ENCODE measurements at regions not wholly inside any gene's neighbourhood (a gene's known extent, or its start where the extent isn't known, plus 50 kb on each side); places are given as distances from the start of the nearest gene placed in this dataset.

DNA sequence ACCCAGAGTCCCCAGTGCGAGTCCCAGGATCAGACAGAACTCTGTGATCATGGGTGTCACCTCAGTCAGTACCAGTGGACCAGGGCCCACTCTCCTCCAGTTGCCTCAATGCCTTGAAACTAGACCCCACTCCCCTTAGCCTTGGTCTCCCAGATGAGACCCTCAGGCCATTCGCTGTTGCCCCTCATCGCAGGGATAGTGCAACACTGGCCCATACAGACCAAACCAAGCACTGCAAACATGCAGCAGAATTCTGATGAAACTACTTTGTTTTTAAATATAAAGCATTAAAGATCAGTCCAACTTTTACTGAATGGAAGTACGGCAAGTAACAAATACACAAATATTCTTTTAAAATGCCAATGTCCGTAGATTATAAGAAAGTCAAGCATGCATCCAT, 101.2 kb upstream of the NT5E start:
- TF ChIP-seq, protein P1, sequence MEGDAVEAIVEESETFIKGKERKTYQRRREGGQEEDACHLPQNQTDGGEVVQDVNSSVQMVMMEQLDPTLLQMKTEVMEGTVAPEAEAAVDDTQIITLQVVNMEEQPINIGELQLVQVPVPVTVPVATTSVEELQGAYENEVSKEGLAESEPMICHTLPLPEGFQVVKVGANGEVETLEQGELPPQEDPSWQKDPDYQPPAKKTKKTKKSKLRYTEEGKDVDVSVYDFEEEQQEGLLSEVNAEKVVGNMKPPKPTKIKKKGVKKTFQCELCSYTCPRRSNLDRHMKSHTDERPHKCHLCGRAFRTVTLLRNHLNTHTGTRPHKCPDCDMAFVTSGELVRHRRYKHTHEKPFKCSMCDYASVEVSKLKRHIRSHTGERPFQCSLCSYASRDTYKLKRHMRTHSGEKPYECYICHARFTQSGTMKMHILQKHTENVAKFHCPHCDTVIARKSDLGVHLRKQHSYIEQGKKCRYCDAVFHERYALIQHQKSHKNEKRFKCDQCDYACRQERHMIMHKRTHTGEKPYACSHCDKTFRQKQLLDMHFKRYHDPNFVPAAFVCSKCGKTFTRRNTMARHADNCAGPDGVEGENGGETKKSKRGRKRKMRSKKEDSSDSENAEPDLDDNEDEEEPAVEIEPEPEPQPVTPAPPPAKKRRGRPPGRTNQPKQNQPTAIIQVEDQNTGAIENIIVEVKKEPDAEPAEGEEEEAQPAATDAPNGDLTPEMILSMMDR (IDR thresholded peaks at IDR 0.05; ENCODE audit: low read depth, low read length, missing input control), result no peak
- no peak for TF ChIP-seq TAF1 (conservative IDR thresholded peaks at IDR 0.05)
- TF ChIP-seq SP1 (IDR thresholded peaks at IDR 0.05), result no peak
- TF ChIP-seq RAD21 (IDR thresholded peaks at IDR 0.05), result peak in 1 of 2 donors; percentile 32
- TF ChIP-seq REST (IDR thresholded peaks at IDR 0.05), result no peak
- TF ChIP-seq FOXA1 (IDR thresholded peaks at IDR 0.05), result no peak
- no peak for TF ChIP-seq YY1 (IDR thresholded peaks at IDR 0.05)
- no peak for TF ChIP-seq HNF4G (IDR thresholded peaks at IDR 0.05)
- TF ChIP-seq, protein P2, sequence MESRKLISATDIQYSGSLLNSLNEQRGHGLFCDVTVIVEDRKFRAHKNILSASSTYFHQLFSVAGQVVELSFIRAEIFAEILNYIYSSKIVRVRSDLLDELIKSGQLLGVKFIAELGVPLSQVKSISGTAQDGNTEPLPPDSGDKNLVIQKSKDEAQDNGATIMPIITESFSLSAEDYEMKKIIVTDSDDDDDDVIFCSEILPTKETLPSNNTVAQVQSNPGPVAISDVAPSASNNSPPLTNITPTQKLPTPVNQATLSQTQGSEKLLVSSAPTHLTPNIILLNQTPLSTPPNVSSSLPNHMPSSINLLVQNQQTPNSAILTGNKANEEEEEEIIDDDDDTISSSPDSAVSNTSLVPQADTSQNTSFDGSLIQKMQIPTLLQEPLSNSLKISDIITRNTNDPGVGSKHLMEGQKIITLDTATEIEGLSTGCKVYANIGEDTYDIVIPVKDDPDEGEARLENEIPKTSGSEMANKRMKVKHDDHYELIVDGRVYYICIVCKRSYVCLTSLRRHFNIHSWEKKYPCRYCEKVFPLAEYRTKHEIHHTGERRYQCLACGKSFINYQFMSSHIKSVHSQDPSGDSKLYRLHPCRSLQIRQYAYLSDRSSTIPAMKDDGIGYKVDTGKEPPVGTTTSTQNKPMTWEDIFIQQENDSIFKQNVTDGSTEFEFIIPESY (IDR thresholded peaks at IDR 0.05), result no peak
- no peak for TF ChIP-seq RXRA (IDR thresholded peaks at IDR 0.05)
- no peak for TF ChIP-seq EGR1 (IDR thresholded peaks at IDR 0.05; ENCODE audit: low read depth in 2 of 2)
- TF ChIP-seq GABPA (IDR thresholded peaks at IDR 0.05 in 1 of 2, conservative IDR thresholded peaks at IDR 0.05 in 1 of 2), result no peak
- no peak for TF ChIP-seq JUND (IDR thresholded peaks at IDR 0.05)
